AG09309 (cell line): ENCODE measurements at regions not wholly inside any gene's neighbourhood (a gene's known extent, or its start where the extent isn't known, plus 50 kb on each side); places are given as distances from the start of the nearest gene placed in this dataset.
A peak's percentile ranks its signal among the peaks of the same experiment; 100 is the strongest.

ENCODE experiments used
- DNase-seq: peaks from one replicate; pipeline ENCODE4 v3.0.0-alpha.2; 2010; ENCODE audit warnings: low read depth
- H3K4me3 ChIP-seq: 2 replicates; pipeline ENCODE4 v1.5.1; 2011; ENCODE audit warnings: mild to moderate bottlenecking, low read depth, low read length, moderate library complexity; ENCODE audit not compliant: control insufficient read depth
- CTCF ChIP-seq: IDR thresholded peaks from 2 replicates; pipeline ENCODE4 v1.5.1; 2011; ENCODE audit warnings: mild to moderate bottlenecking, low read depth, low read length, inconsistent platforms; ENCODE audit not compliant: insufficient read depth, control insufficient read depth; ENCODE audit errors: missing control alignments

DNA sequence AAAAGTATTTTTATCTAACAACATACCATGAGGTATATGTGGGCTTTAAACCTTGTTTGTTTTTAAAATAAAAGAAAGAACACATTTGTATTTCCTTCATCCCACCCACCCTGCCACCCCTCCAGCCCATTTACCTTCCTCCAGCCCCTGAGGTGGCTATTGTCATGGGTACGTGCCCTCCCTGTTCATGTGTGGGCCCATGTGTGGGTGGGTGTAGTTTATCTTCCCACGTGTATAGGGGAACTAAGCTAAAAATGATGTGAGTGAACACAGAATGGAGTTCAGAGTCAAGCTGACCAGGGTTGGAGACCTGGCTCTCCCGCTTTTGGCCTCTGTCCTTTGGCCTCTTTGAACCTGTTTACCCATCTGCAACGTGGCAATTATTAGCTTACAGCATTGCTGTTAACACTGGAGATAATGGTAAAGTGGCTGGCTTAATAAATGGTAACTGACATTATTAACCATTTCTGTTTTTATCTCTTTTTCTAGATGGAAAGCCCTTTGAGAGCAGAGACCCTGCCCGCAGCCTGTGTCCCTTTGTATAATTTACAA is 78.1 kb upstream of the WDR26 start:
- H3K4me3 ChIP-seq, result no peak overlapping the region
- TF ChIP-seq CTCF, result no peak
- no peak for DNase-seq

DNA sequence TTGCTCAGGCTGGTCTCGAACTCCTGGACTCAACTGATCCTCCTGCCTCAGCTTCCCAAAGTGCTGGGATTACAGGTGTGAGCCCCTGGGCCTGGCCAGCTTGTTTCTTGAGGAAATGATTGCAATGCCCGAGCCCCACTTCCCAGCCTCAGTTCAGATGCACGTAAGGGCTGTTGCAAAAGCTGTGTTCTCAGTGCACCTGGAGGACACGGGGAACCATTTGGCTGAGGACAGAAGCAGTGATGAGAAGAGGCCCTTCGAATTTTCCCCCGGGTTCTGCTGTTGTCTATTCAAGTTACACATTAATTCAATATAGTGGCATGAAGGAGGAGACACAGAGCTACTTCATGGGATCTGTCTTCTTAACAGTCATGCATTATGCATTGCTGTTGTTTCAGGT is 78.8 kb upstream of the WDR26 start:
- DNase-seq, result no peak
- H3K4me3 ChIP-seq, result no peak overlapping the region

DNA sequence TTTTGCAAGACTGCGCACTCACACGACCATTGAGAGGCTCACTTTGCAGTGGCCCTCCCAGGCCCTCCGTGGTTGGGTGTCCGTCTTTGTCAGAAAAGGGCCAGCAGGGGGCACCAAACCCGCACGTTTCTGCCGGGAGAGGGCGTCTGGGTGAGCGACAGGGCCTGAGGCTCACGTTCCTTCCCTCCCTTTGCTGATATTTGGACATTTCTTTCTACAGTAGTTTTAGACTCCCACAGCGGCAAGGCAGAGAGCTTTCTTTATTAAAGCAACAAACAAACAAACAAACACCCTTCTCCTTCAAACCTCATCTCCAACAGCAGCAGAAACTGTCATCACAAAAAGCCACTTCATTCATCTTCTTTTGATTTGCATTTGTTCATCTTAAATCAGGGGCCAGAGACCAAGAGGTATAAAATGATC is 79.2 kb upstream of the WDR26 start:
- TF ChIP-seq CTCF, result peak; percentile 94
- H3K4me3 ChIP-seq, result no peak overlapping the region
- DNase-seq, result no peak

More for the DNA sequence above, 78.8 kb upstream of the WDR26 start:
- no peak for TF ChIP-seq CTCF

DNA sequence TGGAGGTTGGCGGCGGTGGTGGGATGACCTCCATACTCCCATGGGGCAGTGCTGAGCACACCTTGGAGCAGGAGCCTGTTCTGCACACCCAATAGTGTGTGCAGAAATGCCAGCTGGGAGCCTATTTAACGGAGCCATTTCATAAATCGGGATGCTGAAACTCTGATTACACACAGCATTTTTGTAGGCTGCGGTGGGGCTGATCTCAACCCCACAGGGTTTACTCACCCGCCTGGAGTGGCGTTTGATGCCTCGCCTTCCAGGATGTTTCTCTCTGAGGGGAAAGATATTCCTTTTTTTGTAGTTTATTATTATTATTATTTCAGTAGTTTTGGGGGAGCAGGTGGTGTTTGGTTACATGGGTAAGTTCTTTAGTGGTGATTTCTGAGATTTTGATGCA is 82.6 kb upstream of the WDR26 start:
- no peak for DNase-seq
- H3K4me3 ChIP-seq, result no peak overlapping the region

DNA sequence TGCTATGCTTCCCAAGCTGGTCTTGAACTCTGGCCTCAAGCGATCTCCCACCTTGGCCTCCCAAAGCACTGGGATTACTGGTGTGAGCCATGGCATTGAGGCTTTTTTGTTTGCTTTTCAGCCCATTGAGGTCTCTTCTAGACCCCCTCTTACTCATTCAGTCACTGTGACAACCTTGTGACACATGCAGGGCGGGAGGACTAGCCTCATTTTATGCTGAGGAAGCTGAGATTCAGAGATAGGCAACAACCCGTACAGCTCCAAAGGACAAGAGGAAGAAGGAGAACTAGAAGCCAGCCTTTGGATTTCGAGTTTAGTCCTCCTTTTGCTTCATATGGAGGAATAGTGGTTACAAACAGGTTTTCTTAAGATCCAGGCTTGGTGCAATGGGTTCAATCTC is 83.9 kb upstream of the WDR26 start:
- no peak for TF ChIP-seq CTCF
- H3K4me3 ChIP-seq, result no peak overlapping the region
- no peak for DNase-seq

More for the DNA sequence above, 82.6 kb upstream of the WDR26 start:
- TF ChIP-seq CTCF, result no peak

DNA sequence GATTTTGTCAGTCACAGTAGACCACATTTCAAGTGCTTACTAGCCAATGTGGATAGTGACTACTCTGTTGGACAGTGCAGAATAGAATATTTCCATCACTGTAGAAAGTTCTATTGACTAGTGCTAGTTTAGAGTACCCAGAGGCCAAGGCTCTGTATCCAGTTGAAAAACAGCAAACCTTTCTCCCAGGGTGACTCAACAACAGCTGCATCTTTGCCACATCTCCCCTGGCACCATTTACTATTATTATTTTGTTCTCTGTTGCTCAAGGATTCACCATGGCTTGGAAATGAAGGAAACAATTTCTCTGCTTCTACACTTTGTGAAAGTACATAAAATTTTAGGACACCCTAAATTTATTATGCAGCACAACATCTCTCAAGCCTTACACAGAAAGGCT is 85.3 kb upstream of the WDR26 start:
- no peak for DNase-seq
- no peak for TF ChIP-seq CTCF
- no peak overlapping the region for H3K4me3 ChIP-seq

DNA sequence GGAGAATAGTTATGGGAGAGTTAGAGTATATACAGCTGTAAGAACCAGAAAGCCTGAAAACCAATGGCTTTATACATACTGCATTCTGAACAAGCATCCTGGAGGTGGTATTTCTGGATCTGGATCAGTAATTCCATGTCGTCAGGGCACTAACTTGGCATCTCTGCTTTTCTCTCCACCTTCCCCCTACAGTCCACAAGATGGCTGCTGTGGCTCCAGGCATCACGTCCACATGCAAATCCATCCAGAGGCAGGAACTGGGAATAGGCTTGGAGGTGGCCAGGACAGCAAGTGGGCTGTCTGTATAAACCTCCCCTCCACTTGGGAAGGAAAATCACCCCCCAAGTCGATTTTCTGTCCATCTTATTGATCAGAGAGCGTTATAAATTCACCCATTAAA is 86.2 kb upstream of the WDR26 start:
- no peak for DNase-seq
- no peak for TF ChIP-seq CTCF
- no peak overlapping the region for H3K4me3 ChIP-seq
